NT2/D1 (cell line): ENCODE measurements at regions not wholly inside any gene's neighbourhood (a gene's known extent, or its start where the extent isn't known, plus 50 kb on each side); places are given as distances from the start of the nearest gene placed in this dataset.

ENCODE experiments used
- SUZ12 ChIP-seq: IDR thresholded peaks from 2 replicates; pipeline ENCODE4 v1.6.1; 2011; ENCODE audit not compliant: insufficient read length, insufficient read depth; ENCODE audit errors: extremely low read depth
- YY1 ChIP-seq: IDR thresholded peaks from 2 replicates; pipeline ENCODE4 v1.6.1; 2011; ENCODE audit not compliant: insufficient read length, insufficient read depth
- ZNF274 ChIP-seq: IDR thresholded peaks from 2 replicates; pipeline ENCODE4 v1.6.1; 2011; ENCODE audit warnings: mild to moderate bottlenecking, low read depth, low read length

- TF ChIP-seq SUZ12 (no peak), ZNF274 (no peak), YY1 (no peak)
Observed at GRCh38 chr13:31052478-31052877, 109.2 kb downstream of the HSPH1 start.
